Activated naive CD8-positive, alpha-beta T cell treated with anti-CD3 and anti-CD28 coated beads, Interleukin-2, amount 50 U/mL, for 16 hours (primary cell): ENCODE measurements at regions not wholly inside any gene's neighbourhood (a gene's known extent, or its start where the extent isn't known, plus 50 kb on each side); places are given as distances from the start of the nearest gene placed in this dataset.

Source experiments
- DNase-seq: peaks from one replicate; pipeline ENCODE4 v3.0.0-alpha.2; 2020; ENCODE audit warnings: low read depth, low spot score

GRCh38 chr13:85665286-85665685 is 133.9 kb downstream of the SLITRK6 start:
- no peak for DNase-seq

- no peak for DNase-seq
These were observed 135.4 kb downstream of the SLITRK6 start for GRCh38 chr13:85663856-85664255.

DNA sequence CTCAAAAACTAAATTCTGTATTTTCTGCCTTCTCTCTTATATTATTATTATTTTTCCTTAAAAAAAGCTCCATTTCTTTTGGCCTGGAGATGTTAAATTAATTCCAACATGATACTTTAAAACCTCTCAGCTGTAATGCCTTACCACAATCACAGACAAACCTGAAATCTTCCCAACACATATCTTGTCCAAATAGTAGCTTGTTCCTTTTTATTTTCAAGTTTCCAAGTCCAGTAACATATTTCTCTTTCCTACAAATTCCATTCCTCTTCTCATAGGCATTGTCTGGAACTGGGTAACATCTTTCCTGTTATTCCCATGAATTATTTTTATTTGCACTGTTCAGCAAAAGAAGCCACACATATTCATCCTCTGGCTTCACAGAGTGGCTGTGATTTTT is 137.0 kb downstream of the SLITRK6 start:
- DNase-seq: no peak

DNA sequence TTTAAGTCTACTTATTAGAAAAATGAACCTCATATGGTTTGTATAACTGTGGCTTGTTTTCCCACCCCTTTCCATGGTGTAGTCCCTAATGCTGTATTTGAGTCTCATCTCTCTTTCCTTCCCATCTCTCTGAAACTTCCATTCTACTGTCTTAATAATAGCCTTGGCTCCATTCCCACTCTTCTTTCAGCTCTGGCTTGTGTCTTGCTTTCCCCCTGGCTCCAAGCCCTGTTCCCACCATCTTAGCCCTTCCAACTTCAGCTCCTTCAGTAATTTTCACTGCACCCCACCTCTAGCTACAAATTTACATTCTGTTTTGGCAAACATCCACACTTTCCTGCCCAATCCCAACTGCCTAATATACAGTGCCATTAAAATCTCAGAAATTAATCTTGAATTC is 137.5 kb downstream of the SLITRK6 start:
- DNase-seq: no peak

GRCh38 chr13:85659493-85659892 is 139.7 kb downstream of the SLITRK6 start:
- no peak for DNase-seq

GRCh38 chr13:85657942-85658341 is 141.3 kb downstream of the SLITRK6 start:
- DNase-seq: no peak

GRCh38 chr13:85655040-85655439 is 144.2 kb downstream of the SLITRK6 start:
- DNase-seq: no peak

- DNase-seq: no peak
These were observed 145.0 kb downstream of the SLITRK6 start for GRCh38 chr13:85654227-85654626.

- DNase-seq: no peak
These were observed 145.5 kb downstream of the SLITRK6 start for GRCh38 chr13:85653681-85654080.

DNA sequence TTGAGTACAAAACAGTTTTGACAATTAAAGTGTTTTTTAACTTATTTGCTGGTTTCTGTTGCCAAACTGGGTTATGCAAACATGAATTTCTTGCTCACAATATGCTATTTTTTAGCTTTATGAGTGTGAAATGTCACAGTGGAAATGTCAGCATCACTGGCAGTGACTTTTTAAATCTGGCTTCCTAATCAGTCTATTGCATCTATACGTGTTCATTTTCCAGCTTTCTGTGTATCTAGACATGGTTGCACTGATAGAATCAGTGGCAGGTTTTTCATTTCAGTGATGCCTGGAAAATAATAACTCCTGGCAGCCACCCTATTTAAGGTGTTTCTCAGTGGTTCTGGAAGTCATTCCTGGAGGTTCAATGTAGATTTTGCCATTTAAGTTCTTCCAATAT is 146.7 kb downstream of the SLITRK6 start:
- DNase-seq: no peak

DNA sequence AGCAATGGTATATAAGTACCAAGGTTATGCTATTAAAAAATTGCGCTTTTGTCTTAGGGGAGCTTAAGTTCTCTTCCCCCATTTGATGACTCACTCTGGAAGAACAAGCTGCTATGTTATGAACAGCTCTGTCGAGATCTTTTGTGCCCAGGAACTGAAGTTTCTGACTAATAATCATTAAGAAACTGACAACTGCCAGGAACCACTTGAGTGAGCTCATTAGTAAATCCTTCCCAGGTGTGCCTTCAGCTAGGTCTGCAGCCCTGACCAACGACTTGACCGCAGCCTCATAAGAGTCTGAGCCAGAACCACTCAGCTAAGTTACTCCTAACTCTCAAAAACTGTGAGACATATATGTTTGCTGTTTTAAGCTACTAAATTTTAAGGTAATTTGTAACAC is 147.8 kb downstream of the SLITRK6 start:
- DNase-seq: no peak

- DNase-seq: no peak
These were observed 148.6 kb downstream of the SLITRK6 start for GRCh38 chr13:85650613-85651012.

GRCh38 chr13:85640727-85641126 is 158.5 kb downstream of the SLITRK6 start:
- no peak for DNase-seq

DNA sequence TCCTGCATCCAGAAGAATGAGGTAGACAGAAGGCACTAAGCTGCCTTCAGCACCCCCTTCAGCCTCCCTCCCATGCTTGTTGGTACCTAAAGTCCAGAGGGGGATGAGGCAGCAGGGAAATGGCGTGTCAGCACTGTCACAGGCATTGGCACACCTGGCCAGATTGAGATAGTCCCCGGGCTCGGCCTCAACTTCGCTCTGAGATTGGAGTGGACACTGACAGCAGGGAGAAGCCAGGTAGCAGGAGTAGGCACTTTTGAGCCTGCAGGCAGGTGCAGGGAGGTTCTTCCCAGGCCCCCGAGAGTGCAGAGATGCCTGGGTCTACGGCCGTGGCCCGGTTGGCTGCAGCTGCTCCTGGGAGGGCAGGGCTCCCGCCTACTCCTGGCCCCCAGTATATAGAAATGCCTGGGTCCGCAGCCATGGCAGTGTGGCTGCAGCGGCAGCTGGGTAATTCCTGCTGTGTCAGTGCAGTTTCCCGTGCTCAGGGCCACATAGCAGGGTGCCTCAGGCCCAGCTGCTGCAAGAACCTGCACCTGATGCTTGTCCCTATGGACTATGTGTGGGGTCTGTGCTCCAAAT is 160.3 kb downstream of the SLITRK6 start:
- DNase-seq: no peak

GRCh38 chr13:85638265-85638664 is 161.0 kb downstream of the SLITRK6 start:
- no peak for DNase-seq

DNA sequence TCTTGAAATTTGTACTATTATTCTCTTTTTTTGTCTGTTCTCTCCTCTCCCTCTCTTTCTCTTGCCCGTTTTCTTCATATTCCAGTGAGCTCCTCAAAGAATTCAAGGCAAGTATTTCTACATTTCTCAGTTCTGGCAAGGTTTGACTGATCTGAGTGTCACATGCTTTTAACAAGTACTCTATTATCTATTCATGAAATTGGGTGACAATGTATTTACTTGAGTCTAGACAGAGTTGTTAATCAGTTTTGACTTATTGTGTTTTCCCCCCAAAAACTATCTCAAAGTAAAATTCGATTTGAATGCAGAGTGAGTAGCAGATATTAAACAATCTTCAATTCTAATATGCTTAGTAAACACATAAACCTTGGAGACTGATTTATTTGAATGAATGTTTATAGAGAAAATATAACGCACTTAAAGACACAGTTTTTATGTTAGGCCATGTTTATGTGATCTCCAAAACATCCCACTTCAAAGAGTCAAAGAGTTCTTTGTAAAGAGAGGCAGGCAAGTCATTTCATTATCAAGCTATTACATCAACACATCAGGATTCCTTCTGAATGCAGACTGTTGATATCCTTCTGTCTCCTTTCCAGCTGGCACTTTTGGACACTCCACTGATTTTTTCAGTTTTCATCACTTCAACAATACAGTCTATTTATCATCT is 166.6 kb downstream of the SLITRK6 start:
- no peak for DNase-seq

DNA sequence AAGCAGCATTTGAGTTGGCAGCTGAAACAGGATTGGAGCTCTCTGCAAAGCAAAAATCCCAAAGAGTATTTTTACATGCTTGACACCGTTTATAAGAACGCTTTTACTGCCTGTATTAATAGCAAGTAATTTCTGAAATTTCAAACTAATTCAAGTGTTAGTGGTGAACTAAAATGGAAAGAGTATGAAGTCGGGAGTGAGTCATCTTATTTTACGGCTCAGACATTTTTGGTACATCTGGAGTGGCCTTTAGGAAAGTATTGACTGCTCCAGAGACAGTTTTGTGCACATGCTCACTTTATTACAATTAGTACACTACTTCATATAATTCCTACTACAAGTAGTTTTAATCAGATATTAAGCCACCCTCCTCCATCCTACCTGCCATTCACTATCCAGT is 167.4 kb downstream of the SLITRK6 start:
- no peak for DNase-seq

DNA sequence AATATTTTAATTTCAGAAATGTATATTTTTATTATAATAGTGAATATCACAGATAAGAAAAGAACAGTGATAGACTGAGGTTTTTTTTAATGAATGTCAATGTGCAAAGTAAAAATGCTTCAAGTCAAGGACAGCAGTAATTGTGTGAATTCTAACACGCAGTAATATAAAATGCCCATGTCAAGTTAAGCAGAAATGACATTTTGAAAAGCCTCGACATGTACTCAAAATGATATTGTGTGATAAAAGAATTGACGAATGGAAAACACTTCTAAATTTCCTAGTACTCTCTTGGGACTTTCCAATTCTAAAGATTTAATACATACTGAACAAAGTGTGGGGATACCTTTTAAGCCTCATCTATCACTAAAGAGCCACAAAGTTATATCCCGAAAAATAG is 172.6 kb downstream of the SLITRK6 start:
- no peak for DNase-seq

DNA sequence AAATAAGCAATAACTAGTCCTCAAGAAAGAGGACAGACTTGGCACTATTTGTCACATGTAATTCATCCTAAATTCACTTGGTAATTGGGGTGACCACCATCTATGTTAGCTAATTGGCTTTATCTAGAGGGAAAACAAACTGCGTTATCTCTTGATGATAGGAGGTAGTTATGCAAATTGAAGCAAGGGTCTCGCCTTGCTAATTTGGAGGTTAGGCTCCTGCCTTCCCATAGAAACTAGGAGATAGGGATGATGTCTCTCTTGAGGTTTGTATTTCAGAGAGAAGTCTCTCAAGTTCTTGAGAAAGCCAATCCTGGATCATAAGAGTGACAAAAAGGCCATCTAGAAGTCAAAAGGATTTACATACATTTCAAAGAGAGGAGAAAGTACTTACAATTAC is 179.9 kb downstream of the SLITRK6 start:
- no peak for DNase-seq

DNA sequence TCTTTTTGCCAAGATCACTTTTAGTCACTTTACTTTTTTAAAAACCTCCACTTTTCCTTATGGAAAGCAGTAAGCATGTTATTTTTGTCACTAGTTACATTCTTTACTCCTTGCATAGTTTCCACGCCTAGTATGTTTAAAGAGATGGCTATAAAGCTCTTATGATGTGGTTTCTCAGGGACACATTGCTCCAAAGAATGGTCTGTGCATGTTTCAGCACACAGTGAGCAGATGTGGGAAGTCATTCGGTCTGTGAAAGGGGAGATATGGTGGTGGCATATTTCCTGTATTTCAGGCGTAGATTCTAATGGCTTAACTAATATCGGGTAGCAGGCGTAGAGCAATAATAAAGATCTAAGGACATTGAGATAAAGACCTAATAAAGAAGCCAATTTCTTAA is 180.7 kb downstream of the SLITRK6 start:
- DNase-seq: no peak

DNA sequence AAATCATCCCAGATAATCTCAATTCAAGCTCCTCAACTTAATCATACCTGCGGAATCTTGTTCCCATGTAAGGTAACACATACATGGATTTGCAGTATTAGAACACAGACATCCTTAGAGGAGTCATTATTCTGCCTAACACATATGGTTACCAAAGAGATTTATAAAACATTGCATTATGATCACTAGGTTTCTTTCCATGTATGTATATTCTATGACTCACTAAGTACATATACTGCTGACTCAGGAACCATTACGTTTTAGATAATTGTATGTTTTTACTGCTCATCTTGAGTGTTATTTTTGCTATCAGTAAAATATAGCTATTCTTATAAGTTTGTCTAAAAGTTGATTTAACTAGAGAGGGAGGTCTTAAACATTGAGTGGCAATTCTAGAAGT is 182.9 kb downstream of the SLITRK6 start:
- DNase-seq: no peak

- no peak for DNase-seq
These were observed 184.2 kb downstream of the SLITRK6 start for GRCh38 chr13:85615031-85615430.

GRCh38 chr13:85610024-85610423 is 189.2 kb downstream of the SLITRK6 start:
- no peak for DNase-seq
